GDM1 (cell line): ENCODE measurements at regions not wholly inside any gene's neighbourhood (a gene's known extent, or its start where the extent isn't known, plus 50 kb on each side); places are given as distances from the start of the nearest gene placed in this dataset.

Experiments used
- DNase-seq: peaks from one replicate; lab custom pipeline; 2025; lab: John Stamatoyannopoulos, UW

DNA sequence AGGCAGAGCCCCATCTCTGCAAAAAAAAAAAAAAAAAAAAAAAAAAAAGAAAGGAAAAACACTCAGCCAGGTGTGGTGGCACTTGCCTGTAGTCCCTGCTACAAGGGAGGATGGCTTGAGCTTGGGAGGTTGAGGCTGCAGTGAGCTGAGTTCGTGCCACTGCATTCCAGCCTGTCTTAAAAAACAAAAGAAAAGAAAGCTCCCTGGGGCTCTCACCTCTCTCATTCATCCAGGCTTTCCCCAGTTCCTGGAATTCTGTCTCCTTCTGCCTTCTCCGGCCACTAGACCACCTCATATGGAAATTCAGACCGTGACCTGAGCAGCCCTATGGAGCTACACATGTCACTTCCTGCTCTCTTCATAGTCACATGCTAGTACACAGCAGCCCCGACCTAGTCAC is 101.1 kb upstream of the TAB2 start:
- no peak for DNase-seq

DNA sequence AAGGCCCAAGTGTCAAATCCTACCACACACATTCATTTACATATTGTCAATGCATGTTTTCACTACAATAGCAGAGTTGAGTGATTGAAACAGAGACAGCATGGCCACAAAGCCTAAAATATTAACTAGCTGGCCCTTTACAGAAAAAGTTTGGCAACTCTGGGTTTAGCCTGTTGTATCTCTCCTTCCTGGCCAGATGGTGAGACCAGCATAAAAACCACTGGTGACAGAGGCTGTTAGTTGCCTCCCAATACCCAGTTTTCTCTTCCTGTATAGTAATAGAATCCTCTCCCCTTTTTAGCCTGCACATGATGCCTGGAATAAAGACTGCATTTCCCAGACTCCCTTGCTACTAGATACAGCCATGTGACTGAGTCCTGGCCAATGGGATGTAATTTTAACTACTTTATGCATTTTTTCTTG is 100.0 kb upstream of the TAB2 start:
- DNase-seq = no peak

DNA sequence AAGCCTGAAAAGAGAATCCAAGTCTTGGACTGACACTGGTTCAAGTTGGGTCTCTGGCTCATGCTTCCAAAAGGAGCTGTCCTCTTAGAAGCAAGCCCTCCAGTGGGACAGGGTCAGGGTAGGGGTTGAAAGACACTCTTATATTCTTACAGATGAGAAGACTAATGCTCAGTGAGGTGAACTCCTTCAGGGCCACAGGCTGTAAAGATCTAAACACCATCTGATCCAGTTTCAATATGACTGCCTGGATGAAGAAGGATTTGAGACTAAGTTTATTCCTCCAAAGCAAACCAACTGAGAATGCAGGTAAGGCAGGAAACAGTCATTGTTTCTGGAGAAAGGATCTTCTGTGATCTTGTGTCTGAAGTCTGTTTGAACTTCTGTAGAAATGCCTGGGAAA is 99.0 kb upstream of the TAB2 start:
- DNase-seq = no peak

DNA sequence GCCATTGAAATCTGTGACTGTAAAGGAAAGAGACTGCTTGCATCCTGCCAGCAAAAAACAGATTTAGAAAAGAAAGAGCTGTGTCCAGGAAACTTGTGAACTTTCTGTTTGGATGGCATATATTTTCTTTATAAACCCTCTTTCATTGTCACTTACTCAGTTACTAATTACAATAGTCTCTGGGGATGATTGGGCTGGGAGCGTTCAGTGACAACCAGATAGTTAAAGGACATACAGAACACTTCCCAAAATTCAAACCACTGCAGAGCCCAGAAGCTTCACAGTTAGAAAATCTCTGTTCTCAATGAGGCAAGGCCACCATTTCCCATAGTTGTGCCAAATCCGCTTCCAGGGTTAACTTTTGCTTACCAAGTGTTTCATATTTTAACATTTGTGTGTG is 98.6 kb upstream of the TAB2 start:
- DNase-seq = no peak

DNA sequence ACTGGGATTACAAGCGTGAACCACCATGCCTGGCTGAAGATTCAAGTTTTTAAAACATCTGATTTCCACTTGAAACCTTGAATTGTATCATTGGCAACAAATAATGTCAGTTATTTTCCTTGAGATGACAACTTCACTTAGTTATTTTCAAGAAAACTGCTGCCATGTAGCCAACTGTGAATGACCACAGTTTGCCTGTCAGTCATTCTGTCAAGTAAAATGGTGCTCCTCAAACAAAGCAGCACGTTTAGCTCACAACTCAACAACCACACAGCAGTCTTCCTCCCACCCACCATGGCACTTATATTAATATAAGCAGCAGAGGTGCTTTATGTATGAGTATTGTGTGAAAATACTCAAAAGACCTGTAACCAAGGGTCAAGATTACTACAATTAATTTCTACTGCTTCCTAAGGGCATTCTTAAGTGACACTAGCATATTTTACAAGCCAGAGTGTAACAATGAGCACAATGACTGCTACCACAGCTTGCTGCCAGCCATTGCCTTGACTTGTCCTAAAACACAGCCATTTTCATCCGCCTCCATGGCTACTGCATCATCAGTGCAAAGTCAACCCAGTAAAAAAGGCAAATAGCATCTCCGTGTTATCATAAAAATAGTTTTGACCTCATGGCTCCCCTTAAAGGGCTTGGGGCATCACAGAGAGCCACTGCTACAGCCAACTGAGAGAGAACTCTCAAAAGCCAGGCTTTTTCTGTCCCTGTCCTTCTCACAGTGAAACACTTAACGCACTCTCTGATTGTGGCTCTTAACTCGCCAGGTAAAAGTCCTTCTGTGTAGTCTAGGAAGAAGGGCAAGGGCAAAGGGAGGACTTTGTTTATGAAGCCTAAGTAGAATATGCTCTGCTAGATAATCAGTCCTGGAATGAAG is 96.4 kb upstream of the TAB2 start:
- no peak for DNase-seq

DNA sequence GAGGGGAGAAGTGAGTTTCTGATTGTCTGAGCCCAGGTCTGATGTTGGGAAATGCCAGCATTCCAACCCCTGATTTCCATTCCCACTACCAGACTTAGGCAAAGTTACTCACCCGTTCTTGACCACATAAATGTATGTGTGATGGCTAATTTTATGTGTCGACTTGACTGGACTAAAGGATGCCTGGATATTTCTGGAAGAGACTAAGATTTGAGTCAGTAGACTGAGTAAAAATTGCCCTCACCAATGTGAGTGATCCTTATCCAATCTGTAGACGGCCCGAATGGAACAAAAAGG is 95.8 kb upstream of the TAB2 start:
- DNase-seq = no peak

DNA sequence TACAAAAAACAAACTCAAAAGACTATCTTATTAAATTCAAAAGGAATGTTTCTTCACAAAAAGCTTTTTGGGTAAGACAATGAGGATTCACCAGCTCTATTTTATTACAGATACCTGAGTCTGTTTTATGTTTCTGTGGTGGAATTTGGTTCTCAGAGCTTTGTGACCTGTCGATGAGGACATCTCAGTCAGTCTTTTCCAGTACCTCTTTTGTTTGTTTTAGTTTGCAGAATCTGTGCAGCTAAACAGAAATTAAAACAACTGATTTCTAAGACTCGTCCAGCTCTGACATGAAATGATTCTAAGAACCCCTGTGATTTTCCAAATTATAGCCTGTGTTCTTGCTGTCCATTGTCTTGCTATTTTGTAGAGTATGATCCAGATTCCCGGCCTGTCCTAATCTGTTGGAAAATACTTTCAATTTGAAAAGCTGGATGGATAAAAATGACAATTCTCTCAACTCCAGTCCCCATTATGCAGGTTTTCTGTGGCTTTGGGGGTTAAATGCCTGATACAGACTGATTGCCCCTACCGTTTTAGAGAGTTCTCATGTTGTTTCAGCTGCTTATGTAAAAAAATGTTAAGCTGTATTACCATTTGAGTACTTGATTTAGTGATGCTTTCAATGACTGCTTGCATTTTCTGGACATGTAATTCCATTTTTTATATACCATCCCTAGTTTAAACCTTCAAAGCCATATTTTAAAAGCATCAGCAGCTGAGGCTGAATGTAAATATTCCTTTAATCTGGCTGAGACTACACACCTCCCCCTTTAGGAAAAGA is 94.2 kb upstream of the TAB2 start:
- DNase-seq = no peak

DNA sequence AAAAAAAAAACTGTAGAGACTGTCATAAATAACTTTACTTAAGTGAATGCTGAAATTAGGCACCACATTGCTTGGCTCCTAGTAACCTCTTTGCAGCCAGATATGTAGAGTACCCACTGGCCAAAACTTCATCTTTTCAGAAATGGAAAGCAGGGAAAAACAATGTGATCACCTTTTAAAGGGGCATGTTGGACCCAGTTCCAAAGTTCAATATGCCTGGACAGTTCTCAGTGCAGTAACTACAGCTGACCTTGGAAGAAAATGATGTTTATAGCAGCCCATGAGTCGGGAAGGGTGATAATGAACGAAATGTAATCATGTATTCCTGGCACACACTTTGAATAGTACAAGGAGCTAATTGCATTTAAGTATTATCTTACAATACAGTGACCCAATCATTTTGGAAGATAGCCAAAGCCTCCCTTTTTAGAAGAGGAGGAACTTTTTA is 93.6 kb upstream of the TAB2 start:
- DNase-seq = no peak

DNA sequence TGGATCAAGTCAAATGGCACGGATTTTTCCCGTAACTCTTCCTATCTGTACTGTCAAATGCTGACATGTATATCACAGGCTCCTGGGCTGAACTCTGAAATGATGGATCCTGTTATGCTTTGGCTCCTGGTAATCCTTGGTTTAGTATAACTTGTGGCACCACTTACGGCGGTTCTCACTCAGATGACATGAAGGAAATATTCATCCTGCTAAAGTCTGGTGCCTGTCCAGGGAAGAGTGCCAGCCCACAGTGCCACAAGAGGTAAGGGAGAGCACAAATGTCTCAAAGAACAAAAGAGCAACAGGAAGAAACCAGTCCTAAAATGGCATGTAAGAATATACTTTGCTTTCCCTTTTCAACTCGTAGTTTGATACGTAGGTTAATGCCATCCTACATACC is 93.1 kb upstream of the TAB2 start:
- no peak for DNase-seq

DNA sequence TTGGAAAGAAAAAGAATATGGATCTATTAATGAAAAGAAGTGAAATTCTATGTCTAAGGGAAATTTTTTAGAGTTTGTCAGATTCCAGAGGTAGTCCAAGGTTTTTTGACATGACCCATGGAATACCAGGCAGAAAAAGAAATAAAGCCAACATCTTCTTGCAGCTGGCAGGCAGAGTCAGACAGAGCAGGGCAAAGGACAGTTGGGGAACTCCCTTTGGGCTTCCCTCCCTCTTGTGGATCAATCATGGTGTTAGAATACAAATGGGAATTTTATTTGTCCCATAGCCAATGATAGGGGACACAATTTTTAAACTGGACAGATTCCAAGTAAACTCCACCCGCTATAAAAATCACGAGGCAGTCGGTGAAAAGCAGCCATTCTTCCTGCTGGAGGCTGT is 92.1 kb upstream of the TAB2 start:
- no peak for DNase-seq

DNA sequence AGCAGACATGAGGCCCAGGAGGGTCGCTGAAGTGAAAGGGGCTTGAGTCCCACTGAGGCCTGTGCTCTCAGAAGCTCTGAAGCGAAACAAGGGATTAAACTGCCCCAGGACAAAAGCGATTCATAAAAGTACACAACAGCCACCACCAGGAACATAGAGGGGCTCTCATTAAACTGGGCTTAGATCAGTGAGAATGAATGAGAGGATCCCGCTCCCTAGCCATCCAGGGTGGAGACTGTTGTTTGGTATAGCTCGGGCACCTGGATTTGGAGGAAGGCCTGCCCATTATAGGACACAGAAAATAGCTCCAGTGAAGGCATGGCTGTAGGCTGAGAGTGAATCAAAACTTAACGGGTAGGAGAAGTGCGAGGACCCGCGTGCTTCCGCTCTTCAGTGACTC is 91.6 kb upstream of the TAB2 start:
- DNase-seq = no peak

DNA sequence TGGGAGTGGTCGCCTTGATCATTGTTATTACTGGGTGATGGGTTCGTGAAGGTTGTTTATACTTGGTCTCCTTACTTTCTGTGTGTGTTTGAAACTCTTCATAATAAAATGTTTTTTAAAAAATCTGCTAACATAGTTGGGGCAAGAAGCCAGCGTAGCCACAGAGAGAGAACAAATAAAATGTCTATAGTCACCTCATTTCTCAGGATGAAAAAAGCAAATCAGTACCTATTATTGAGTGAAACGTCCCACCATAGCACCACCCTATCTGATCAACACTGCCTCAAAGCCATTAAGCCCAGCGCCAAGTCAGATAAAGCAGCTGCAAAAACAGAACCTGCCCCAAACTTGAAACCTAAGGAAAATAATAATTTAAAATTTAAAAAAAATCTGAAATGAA is 89.7 kb upstream of the TAB2 start:
- DNase-seq = no peak

DNA sequence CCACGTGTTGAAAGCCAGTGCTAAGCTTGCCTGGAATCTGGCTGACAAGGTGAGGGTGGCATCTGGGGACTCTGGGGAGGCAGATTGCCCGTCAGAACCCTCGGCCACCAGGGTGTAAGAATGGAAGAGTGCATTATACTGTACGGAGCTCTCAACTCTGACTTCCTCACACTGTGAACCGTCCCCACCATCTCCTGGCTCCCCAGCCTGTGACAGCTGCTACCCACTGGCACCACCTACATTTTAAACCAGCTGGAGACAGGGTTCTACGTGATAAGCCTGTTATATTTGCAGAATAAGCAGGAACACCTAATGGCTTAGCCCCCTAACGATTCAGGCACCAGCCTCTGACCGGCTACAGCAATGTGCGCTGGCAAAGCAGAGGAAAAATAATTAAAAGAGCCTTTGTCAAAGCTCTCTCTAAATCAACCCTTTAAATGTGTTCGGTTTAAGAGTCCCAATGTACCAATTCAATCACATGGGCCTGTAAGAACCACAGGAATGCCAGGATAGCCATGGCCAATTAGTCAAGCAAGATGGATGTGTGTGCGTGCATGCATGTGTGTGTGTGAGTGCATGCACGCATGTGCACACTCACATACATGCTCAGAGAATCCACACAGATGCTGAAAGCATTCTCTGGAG is 89.1 kb upstream of the TAB2 start:
- DNase-seq = no peak

DNA sequence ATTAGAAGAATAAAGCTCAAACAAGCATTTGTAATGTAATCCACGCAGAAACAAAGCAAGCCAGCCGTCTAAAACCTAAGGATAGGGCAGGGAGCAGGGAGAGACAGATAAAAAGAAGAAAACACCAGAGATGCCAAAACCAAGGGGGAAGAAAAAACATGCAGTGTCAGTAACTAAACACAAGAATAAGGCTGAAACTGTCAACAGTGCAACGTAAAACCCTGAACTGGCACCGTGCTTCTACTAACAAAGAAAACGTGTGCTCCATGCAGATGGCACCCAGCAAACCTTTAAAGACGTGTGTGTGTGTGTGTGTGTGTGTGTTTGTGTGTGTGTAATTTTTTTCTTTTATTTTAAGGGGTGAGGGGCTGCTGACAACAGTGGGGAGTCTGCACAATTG is 88.4 kb upstream of the TAB2 start:
- no peak for DNase-seq

DNA sequence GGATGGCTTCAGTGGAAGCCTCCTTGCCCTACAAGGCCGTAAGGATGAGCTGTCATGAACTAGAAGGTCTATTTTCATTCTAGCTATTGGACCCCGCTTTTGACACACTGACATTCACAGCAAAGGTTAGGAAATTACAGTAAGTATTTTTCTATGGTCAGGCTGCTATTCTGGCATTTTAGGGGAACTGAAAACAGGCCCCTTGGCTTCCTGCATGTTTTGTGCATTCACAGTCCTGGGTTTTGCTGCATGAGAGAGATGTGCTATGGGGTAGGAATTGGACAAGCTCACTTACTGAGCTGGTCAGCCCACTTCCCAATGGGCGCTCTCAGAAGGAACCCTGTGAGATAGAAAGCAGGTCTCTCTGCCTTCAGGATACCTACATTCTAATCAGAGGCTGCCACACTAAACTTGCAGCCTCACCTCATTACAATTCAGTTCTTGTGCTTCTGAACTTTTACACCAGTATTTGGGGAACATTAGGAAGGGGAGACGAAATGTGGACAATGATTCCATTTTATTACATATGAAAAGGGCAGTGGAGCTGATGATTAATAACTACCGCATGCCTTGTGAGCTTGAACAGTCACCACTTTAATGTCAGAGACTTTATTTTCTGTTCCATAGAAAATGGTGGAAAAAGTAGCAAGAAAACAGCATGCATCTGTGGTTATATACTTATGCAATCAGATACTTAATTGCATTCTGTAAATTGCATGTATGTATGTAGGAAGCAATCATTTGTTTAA is 86.6 kb upstream of the TAB2 start:
- no peak for DNase-seq

DNA sequence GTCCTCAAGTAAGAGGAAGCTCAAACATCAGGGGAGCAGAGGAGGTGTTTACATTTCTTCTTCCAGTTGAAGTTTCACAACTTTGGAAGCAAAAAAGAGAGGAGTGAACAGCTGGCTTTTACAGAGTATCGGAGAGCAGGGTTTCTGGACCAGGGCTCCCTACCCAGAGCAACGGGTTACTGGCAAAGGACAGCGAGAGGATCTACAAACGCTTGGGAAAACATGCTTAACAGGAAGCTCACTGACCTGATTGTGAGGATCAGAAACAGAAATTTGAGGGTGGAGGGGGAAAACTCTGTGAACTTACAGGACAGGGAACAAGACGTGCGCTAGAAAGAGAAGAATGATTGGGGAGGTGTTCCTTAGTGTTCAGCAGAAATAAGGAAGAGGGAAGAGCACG is 85.7 kb upstream of the TAB2 start:
- no peak for DNase-seq

DNA sequence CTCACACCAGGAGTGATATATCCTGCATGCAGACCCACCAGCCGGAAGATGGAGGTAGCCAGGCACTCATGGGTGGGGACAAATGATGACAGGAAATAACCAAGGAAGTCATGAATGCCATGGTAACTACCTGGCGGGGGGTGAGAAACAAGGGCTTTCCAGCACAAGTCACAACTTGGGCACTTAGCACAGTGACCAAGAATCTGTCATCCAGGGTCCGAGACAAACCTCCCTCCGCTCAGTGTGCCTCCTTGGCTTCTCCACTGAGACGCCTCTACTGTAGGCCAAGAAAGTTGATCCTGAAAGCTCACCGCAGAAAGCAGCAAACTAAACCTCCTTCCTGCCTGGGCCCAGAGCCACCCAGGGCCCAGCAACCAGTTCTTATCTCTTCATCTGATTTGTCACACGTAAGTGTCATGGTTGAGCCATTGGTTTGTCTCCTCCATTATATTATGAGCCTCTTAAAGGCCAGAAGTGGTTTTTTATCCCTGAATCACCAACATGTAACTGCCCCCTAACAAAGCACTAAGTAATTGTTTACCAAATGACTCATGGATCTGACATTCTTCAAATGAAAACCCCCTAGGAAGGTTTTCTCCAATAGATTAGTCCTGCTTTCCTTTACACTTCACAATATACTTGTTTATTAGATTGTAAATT is 84.3 kb upstream of the TAB2 start:
- DNase-seq = no peak

DNA sequence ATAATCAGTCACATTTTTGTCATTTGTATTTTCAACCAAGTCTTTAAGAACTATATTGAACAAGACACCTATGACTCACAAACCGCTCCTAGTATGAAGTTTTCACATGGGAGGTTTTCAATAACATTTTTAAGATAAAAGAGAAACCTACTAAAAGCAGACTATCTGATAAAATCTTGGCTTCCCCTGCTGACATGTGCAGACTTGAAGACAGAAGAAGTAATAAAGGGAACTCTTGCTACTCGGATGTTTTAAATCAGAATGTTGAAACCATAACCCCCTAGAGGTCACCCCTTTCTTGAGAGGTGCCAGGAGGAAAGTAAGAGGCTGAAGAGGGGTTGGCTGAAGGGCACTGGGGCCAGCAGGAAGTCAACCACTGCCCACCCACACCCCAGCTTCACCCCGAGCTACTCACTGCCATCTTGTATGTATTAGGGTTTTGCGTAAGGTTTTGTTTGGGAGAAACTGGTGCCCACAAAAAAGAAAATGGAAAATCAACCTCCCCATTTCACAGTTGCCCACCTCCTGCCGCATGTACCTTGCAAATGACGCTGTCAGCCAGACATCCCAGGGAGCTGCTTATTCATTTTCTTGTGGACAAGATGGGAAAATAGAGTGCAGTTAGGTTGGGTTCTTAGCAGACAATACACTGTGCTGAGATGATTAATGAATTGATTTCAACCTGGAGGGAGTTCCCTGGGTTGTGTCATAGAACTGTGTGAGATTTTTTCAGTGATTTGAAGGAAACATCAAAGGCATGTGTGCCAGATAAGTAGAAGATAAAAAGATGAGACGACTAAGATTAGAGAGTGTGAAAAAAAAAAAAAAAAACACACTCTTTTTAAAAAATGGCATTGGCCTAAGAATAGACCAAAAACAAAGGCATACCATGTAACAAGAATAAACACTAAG is 83.2 kb upstream of the TAB2 start:
- no peak for DNase-seq

DNA sequence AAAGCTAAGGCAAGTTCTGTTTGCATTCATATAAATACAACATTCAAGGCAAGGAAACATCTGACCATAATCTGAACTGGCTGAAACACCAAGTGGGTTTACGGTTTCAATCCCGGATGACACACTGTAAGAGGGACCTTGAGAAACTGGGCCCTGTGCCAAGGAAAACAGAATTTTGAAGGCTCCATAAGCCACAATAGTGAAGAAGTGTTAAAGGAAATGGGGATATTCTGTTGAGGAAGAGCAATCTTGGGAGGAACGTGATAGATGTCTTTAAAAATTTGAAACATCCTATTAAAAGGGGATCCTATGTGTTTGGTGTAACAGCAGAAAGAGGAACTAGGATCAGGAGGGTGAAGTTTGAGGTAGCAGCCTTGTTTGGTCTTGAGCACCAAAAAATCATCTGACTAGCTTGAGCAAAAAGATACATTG is 82.4 kb upstream of the TAB2 start:
- peak; percentile 90 for DNase-seq

DNA sequence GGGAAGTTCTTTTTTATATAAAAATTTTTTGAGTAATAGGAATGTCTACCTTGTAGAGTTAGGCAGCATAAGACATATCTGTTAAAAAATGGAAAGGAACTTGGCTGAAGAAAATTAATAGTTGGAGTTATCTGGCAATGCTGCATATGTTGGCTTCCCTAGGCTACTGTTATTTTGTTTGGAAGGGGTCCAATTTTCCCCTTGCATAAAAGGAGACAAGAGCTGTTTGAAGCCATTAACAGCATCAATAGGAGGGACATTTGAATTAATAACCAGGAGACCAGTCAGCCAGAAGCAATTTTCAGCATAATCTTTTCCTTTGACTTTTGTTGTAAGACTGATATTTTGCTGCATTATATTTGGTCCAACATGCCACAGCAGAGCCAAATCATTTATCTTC is 80.9 kb upstream of the TAB2 start:
- no peak for DNase-seq

DNA sequence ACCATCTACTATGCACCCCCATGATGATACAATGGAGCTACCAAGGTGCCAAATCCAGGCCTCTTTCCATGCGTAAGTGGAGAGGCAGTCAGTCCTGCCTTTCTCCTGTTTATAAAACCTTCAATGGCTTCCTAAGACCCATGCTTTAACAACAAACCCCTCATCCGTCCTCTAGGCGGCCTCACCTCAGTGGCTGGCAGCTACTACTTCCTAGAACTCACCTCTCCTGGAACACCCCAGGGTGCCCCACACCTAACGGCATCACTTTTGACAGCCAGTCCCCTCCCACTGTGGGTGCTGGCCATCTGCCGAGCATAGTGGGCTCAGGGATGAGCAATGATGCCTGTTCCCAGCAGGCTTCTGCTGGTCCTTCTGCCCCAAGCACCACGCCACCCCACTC is 80.0 kb upstream of the TAB2 start:
- no peak for DNase-seq
